Neutrophil (primary cell): ENCODE measurements at regions not wholly inside any gene's neighbourhood (a gene's known extent, or its start where the extent isn't known, plus 50 kb on each side); places are given as distances from the start of the nearest gene placed in this dataset.

Experiments
- H3K27ac ChIP-seq: fragments of 200-600 bp; sonication (generic); 2 replicates; pipeline ENCODE4 v1.5.1; 2016; ENCODE audit warnings: mild to moderate bottlenecking, moderate library complexity
- H3K27me3 ChIP-seq: fragments of 200-600 bp; sonication (generic); 2 replicates; pipeline ENCODE4 v1.6.0; 2016; ENCODE audit warnings: mild to moderate bottlenecking
- H3K36me3 ChIP-seq: fragments of 200-600 bp; sonication (generic); 2 replicates; pipeline ENCODE4 v1.5.1; 2017
- H3K4me1 ChIP-seq, 2 experiments: fragments of 200-600 bp in 1 of 2; sonication (generic) in 1 of 2; 1 replicate in 1 of 2; 2 replicates in 1 of 2; pipeline versions ENCODE4 v1.5.1 to v1.6.1; 2013 to 2016; ENCODE audit warnings: low read depth in 1 of 2, low read length in 1 of 2, mild to moderate bottlenecking in 1 of 2, moderate library complexity in 1 of 2; ENCODE audit not compliant: control insufficient read depth in 1 of 2, insufficient read depth in 1 of 2
- H3K4me3 ChIP-seq, 2 experiments: fragments of 200-600 bp in 1 of 2; sonication (generic) in 1 of 2; 1 replicate in 1 of 2; 2 replicates in 1 of 2; pipeline ENCODE4 v1.5.1; 2013 to 2016; ENCODE audit warnings: low read depth in 1 of 2, low read length in 1 of 2, mild to moderate bottlenecking in 1 of 2, moderate library complexity in 1 of 2
- H3K9me3 ChIP-seq: fragments of 200-600 bp; sonication (generic); 2 replicates; pipeline ENCODE4 v1.5.1; 2016
- TF ChIP-seq, protein P1 (sequence below): fragments of 200-600 bp; sonication (generic); IDR thresholded peaks from 2 replicates; pipeline ENCODE4 v1.5.1; 2016; ENCODE audit warnings: antibody characterized with exemption

DNA sequence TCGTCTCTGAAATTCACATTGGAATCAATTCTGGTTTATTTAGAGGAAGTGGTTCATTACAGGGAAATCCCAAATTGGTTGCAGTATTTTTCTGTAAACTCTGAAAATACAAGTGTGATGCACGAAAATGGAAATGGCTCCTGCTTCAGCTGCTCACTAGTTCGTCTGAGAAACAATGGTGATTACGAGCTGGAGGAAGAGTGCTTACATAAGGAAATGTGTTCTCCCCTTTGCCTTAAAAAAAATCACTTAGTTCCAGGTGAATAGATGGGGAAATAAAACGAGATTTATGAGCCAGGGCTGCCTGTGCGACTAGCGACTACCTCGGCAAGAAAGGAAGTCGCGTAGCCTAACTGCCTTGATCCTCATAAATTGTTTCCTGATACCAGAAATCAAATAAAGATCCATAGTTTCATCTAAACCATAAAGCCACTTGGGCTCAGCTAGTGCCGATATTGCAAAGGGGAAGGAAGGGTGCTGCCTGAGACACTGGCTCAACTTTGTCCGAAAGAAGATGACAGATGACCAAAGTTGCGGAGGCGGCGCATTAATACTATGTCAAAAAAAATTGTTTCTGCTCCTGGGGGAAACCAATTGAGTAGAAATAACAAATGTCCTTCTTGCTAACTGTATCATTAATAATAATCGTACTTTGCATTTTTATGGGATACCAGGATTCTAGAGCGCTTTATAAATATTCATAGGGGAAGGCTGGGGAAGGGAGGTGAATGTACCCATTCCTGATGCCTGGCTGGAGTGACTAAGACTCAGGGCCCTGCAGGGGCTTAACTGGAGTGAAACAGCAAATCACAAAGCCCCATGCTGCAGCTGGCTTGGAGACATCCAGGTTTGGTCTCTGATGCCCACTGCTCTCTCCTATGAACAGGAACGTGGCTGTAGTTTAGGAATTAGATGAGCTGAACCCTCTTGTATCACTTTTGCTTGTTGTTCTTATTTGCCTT, 185.7 kb downstream of the BLID start:
- Histone ChIP-seq H3K4me3 (no peak overlapping the region), H3K9me3 (no peaks in the 10 kb centered on the region), H3K36me3 (no peaks in the 10 kb centered on the region), H3K4me1 (no peaks in the 10 kb centered on the region), H3K27ac (no peak overlapping the region), H3K27me3 (peaks cover 39% of the 10 kb centered on the region)
- TF ChIP-seq, protein P1, sequence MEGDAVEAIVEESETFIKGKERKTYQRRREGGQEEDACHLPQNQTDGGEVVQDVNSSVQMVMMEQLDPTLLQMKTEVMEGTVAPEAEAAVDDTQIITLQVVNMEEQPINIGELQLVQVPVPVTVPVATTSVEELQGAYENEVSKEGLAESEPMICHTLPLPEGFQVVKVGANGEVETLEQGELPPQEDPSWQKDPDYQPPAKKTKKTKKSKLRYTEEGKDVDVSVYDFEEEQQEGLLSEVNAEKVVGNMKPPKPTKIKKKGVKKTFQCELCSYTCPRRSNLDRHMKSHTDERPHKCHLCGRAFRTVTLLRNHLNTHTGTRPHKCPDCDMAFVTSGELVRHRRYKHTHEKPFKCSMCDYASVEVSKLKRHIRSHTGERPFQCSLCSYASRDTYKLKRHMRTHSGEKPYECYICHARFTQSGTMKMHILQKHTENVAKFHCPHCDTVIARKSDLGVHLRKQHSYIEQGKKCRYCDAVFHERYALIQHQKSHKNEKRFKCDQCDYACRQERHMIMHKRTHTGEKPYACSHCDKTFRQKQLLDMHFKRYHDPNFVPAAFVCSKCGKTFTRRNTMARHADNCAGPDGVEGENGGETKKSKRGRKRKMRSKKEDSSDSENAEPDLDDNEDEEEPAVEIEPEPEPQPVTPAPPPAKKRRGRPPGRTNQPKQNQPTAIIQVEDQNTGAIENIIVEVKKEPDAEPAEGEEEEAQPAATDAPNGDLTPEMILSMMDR: no peak

DNA sequence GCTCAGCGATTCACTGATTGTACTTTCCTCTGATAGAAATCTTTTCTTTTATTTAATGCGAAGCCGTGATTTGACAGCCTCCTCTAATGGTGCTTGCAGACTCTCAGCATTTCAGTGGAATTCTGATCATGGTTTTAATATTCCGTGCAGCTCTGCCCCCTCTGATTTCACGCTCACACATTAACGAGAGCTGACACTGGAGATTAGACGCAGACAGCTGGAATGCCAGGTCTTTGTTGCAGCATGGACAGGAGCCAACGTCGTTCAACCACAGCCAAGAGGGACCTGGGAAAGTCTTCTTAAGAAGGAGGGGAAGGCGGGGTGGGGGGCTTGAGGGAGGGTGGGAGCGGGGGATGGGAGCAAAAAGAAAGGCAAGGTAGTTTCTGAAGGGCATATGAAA, 186.4 kb downstream of the BLID start:
- H3K9me3 ChIP-seq: no peaks in the 10 kb centered on the region
- TF ChIP-seq, protein P1: no peak

DNA sequence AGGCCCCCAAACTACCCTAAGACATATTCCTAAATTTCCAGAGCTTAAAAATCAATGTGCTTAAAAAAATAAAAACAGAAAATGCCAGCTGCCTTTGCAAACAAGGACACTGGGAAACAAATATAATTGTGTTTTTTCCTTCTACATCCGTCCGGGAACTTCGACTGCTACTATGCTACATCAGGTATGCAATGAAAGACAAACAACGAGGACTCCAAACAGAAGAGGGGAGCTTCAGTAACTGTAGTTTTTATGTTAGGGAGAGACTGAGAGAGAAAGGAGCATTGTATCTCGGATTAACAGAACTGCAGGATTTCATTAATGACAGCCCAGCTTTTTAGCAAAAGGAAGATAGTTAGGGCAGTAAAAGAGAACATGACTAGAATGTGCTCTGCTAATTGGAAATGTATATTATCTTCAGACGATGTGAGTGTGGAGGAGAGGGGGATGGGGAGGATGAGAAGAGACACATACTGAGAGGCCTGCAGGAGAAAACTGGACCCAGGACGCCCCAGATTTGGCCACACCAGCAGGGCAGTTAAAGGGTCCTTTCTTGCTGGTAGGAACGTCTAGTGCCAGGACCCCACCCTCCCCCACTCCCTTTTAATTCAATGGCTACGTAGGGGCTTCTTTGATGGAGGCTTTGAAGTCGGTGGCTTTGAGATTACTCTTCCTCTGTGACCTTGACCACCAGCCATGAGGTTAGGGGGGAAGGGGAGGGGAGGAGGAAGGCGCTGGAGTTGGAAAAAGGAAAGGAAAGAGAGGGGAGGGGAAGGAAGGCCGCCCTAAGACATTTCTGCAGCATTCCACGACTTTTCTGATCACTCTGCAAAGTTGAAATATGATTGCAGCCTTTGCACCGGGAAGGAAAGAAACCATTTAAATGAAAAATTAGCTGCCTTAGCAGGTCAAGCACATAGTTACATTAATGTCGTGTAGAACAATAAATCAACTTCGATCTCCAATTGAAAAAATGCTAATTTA, 187.1 kb downstream of the BLID start:
- Histone ChIP-seq H3K9me3 (no peaks in the 10 kb centered on the region), H3K4me3 (no peak overlapping the region), H3K36me3 (no peaks in the 10 kb centered on the region), H3K27me3 (peaks cover 39% of the 10 kb centered on the region), H3K27ac (no peak overlapping the region), H3K4me1 (no peaks in the 10 kb centered on the region)
- TF ChIP-seq, protein P1: no peak

More for the DNA sequence above, 186.4 kb downstream of the BLID start:
- Histone ChIP-seq H3K27me3 (peaks cover 39% of the 10 kb centered on the region), H3K36me3 (no peaks in the 10 kb centered on the region), H3K27ac (no peak overlapping the region), H3K4me3 (no peak overlapping the region), H3K4me1 (no peaks in the 10 kb centered on the region)

DNA sequence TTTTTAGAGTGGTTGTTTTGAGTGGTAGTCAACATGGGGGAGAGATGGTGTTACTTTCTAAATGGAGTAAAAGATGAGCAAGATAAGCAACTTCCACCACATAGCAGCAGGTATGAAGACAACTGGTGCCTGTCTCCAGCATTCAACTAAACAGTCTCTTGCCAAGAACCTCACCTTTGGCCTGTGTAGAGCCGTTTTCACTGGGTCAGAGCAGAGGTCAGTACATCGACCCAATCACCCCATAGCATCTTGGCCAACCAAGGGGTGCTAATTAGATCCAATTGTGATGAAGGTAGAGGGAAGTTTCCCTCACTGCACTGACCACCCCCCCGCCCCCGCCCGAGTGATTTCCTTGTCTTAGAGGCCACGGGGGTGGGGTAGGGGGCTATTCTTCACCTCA, 188.2 kb downstream of the BLID start:
- no peaks in the 10 kb centered on the region for H3K36me3 ChIP-seq
- no peaks in the 10 kb centered on the region for H3K9me3 ChIP-seq
- H3K27ac ChIP-seq: no peak overlapping the region
- TF ChIP-seq, protein P1: no peak
- no peaks in the 10 kb centered on the region for H3K4me1 ChIP-seq
- no peak overlapping the region for H3K4me3 ChIP-seq
- H3K27me3 ChIP-seq: peaks cover 39% of the 10 kb centered on the region

- H3K4me1 ChIP-seq: no peaks in the 10 kb centered on the region
Measured at GRCh38 chr11:121927097-121927785, 188.8 kb downstream of the BLID start.

More at GRCh38 chr11:121927097-121927785, 188.8 kb downstream of the BLID start:
- Histone ChIP-seq H3K27ac (no peak overlapping the region), H3K9me3 (no peaks in the 10 kb centered on the region), H3K27me3 (peaks cover 39% of the 10 kb centered on the region), H3K4me3 (no peak overlapping the region), H3K36me3 (no peaks in the 10 kb centered on the region)
- TF ChIP-seq, protein P1: no peak
